Suprapubic skin (tissue), 4 donors: ENCODE measurements at regions not wholly inside any gene's neighbourhood (a gene's known extent, or its start where the extent isn't known, plus 50 kb on each side); places are given as distances from the start of the nearest gene placed in this dataset.
"Not testable (repeated sequence)": the region's sequence is repeated elsewhere in the genome, so short reads cannot be mapped to it uniquely, and the experiment has no call there.

Source experiments
- DNase-seq, 2 donors: peaks; one replicate each; pipeline ENCODE4 v3.0.0-alpha.2; 2019; ENCODE audit warnings: low spot score in 2 of 2
- H3K27ac ChIP-seq: fragments of 200-600 bp; sonication (generic); one replicate; pipeline ENCODE4 v1.5.1; 2019
- H3K27me3 ChIP-seq: fragments of 200-600 bp; sonication (generic); one replicate; pipeline ENCODE4 v1.5.1; 2019
- H3K36me3 ChIP-seq: fragments of 200-600 bp; sonication (generic); one replicate; pipeline ENCODE4 v1.5.1; 2019
- H3K4me1 ChIP-seq: fragments of 200-600 bp; sonication (generic); one replicate; pipeline ENCODE4 v1.5.1; 2019
- H3K4me3 ChIP-seq: fragments of 200-600 bp; sonication (generic); one replicate; pipeline ENCODE4 v1.5.1; 2019; ENCODE audit warnings: mild to moderate bottlenecking
- H3K9me3 ChIP-seq: fragments of 200-600 bp; sonication (generic); one replicate; pipeline ENCODE4 v1.5.1; 2019
- EP300 ChIP-seq: sonication (generic); formaldehyde crosslinking; IDR thresholded peaks from one replicate; pipeline ENCODE4 v1.6.1; 2017; ENCODE audit warnings: antibody characterized with exemption
- POLR2A ChIP-seq, 2 donors: fragments of 450-650 bp; IDR thresholded peaks; one replicate each; pipeline ENCODE4 v1.6.1; 2017; ENCODE audit warnings: antibody characterized with exemption in 2 of 2, mild to moderate bottlenecking in 2 of 2, moderate library complexity in 2 of 2
- POLR2AphosphoS5 ChIP-seq, 3 donors: sonication (generic); formaldehyde crosslinking; IDR thresholded peaks; one replicate each; pipeline ENCODE4 v1.6.1; 2017; ENCODE audit warnings: antibody characterized with exemption in 3 of 3
- WGBS: methylation state at CpG from one replicate; pipeline ENCODE4 v1.1.5; 2018; 5-methylcytosine and 5-hydroxymethylcytosine counted together
- TF ChIP-seq, protein P1 (sequence below), 2 donors: fragments of 200-600 bp in 1 of 2; fragments of 450-650 bp in 1 of 2; sonication (generic) in 1 of 2; IDR thresholded peaks; one replicate each; pipeline ENCODE4 v1.5.1; 2016 to 2019; ENCODE audit warnings: antibody characterized with exemption in 2 of 2, mild to moderate bottlenecking in 1 of 2, moderate library complexity in 1 of 2

- Histone ChIP-seq H3K4me3 (no peak overlapping the region), H3K27me3 (no peaks in the 10 kb centered on the region), H3K27ac (no peak overlapping the region), H3K36me3 (no peaks in the 10 kb centered on the region), H3K4me1 (peaks cover 16% of the 10 kb centered on the region), H3K9me3 (no peaks in the 10 kb centered on the region)
- no peak for TF ChIP-seq EP300
- no peak for TF ChIP-seq POLR2AphosphoS5 (IDR thresholded peaks at IDR 0.05)
- no peak for TF ChIP-seq POLR2A (IDR thresholded peaks at IDR 0.05)
- TF ChIP-seq, protein P1, sequence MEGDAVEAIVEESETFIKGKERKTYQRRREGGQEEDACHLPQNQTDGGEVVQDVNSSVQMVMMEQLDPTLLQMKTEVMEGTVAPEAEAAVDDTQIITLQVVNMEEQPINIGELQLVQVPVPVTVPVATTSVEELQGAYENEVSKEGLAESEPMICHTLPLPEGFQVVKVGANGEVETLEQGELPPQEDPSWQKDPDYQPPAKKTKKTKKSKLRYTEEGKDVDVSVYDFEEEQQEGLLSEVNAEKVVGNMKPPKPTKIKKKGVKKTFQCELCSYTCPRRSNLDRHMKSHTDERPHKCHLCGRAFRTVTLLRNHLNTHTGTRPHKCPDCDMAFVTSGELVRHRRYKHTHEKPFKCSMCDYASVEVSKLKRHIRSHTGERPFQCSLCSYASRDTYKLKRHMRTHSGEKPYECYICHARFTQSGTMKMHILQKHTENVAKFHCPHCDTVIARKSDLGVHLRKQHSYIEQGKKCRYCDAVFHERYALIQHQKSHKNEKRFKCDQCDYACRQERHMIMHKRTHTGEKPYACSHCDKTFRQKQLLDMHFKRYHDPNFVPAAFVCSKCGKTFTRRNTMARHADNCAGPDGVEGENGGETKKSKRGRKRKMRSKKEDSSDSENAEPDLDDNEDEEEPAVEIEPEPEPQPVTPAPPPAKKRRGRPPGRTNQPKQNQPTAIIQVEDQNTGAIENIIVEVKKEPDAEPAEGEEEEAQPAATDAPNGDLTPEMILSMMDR (IDR thresholded peaks at IDR 0.05) = no peak
- DNase-seq = no peak
- 80% methylated on average over 13 of the region's 18 CpGs for WGBS
Measured at GRCh38 chr6:169859978-169860703, 108.7 kb downstream of the ERMARD start.

DNA sequence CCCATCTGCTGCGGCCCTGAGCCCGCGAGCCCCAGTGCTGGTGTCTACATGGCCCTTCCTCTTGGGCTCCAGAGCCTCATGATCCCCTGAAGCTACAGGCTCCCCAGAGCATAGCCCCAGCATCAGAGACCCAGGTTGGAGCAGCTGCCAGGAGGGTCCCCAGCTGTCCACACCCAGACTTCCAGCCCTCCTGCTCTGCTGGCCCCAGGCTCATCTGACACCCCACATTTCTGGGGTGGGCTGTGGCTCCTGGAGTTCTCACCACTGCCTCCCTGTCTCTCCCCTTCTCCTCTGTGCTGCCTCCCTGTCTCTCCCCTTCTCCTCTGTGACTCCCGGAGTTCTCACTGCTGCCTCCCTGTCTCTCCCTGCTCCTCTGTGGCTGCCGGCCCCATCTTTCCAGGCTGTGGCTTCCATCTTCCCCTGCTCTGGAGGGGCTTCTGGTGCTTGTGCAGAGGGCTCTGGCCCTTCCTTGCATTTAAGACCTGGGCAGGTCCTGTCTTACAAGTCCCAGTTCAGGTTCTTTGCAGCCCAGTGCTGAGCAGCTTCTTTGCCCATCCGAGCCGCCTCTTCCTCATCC is 108.1 kb downstream of the ERMARD start:
- Histone ChIP-seq H3K4me3 (no peak overlapping the region), H3K27me3 (no peaks in the 10 kb centered on the region), H3K36me3 (no peaks in the 10 kb centered on the region), H3K4me1 (peaks cover 16% of the 10 kb centered on the region), H3K27ac (no peak overlapping the region), H3K9me3 (no peaks in the 10 kb centered on the region)
- TF ChIP-seq POLR2A (IDR thresholded peaks at IDR 0.05) = no peak
- DNase-seq = no peak
- WGBS = 85% methylated on average over 7 of the region's 7 CpGs

DNA sequence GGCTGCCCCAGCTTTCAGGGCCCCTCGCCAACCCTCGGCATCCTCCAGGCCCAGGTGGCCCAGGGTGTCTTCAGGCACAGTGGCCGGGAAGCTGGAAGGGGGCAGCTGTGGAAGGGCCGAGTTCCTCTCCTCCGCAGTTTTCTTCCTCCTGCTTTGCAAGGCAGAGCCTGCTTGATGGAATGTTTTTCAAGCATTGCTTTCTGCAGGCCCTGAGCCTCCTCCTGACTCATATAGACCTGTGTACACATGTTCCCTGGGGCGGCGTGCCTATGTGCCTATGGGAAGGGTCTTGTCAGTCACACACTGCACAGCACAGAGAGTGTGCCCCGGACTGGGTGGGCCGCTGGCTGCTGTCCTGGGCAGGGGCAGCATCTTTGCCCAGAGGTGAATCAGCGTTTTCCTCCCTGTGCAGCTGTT is 107.5 kb downstream of the ERMARD start:
- no peaks in the 10 kb centered on the region for H3K36me3 ChIP-seq
- WGBS = no CpG with 5 or more reads among the region's 10 CpGs
- TF ChIP-seq, protein P1 (IDR thresholded peaks at IDR 0.05) = no peak
- TF ChIP-seq POLR2A (IDR thresholded peaks at IDR 0.05) (no peak), POLR2AphosphoS5 (IDR thresholded peaks at IDR 0.05) (no peak), EP300 (no peak)

DNA sequence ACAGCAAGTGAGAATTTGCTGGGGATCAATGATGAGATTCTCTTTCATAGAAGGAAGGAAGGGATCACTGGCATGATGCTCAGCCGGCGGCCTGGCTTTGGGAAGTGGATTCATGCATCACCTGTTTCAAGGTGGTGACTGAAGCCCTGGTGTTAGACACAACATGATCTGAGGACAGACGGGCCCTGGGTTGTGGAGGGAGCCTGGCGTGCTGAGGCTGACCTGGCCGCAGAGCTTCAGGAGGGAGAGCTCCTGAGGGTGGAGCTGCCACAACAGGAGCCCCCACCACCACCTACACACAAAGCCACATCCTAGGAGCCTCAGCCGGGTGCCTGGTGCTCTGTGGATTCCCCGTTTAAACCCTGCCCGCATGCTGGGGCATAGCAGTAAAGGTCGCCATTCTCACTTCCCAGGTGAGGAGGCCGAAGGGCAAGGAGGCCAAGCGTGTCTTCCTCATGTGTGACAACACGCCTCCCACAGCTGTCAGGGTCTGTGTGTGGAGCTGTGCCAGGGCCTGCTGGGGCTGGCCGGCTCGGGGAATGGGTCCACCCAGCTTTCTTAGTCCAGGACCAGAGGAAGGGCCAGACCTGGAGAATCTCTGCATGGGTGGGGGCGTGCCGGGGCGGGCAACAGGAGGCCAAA is 107.0 kb downstream of the ERMARD start:
- no peak for DNase-seq
- 77% methylated on average over 5 of the region's 17 CpGs for WGBS
- Histone ChIP-seq H3K4me3 (no peak overlapping the region), H3K27ac (peak overlapping the region; percentile 10), H3K4me1 (peaks cover 17% of the 10 kb centered on the region), H3K36me3 (no peaks in the 10 kb centered on the region), H3K9me3 (no peaks in the 10 kb centered on the region), H3K27me3 (no peaks in the 10 kb centered on the region)
- no peak for TF ChIP-seq EP300
- TF ChIP-seq POLR2A (IDR thresholded peaks at IDR 0.05) = no peak
- no peak for TF ChIP-seq POLR2AphosphoS5 (IDR thresholded peaks at IDR 0.05)
- TF ChIP-seq, protein P1 (IDR thresholded peaks at IDR 0.05) = no peak

More for the DNA sequence above, 107.5 kb downstream of the ERMARD start:
- Histone ChIP-seq H3K27me3 (no peaks in the 10 kb centered on the region), H3K4me1 (peaks cover 16% of the 10 kb centered on the region), H3K4me3 (no peak overlapping the region), H3K27ac (peak overlapping the region; percentile 10), H3K9me3 (no peaks in the 10 kb centered on the region)
- DNase-seq = peak in 1 of 2 donors; percentile 77

- no peak overlapping the region for H3K27ac ChIP-seq
- H3K9me3 ChIP-seq = no peaks in the 10 kb centered on the region
- DNase-seq = no peak
- H3K4me1 ChIP-seq = peaks cover 12% of the 10 kb centered on the region
- 96% methylated on average over 17 of the region's 19 CpGs for WGBS
- no peak overlapping the region for H3K4me3 ChIP-seq
- H3K27me3 ChIP-seq = no peaks in the 10 kb centered on the region
- no peak for TF ChIP-seq POLR2A (IDR thresholded peaks at IDR 0.05)
- no peak for TF ChIP-seq POLR2AphosphoS5 (IDR thresholded peaks at IDR 0.05)
- TF ChIP-seq, protein P1 (IDR thresholded peaks at IDR 0.05) = no peak
- TF ChIP-seq EP300 = no peak
- no peaks in the 10 kb centered on the region for H3K36me3 ChIP-seq
Measured at GRCh38 chr6:169857343-169858292, 106.2 kb downstream of the ERMARD start.

- peaks cover 15% of the 10 kb centered on the region for H3K4me1 ChIP-seq
- H3K36me3 ChIP-seq, H3K4me3 ChIP-seq, DNase-seq, H3K27me3 ChIP-seq, H3K27ac ChIP-seq, H3K9me3 ChIP-seq: not testable (repeated sequence)
- WGBS = 92% methylated on average over 35 of the region's 49 CpGs
Measured at GRCh38 chr6:169856442-169857342, 105.3 kb downstream of the ERMARD start.
